Heart right ventricle (tissue), 16 donors: ENCODE measurements at regions not wholly inside any gene's neighbourhood (a gene's known extent, or its start where the extent isn't known, plus 50 kb on each side); places are given as distances from the start of the nearest gene placed in this dataset.

Experiments used
- ATAC-seq, 8 donors: fragments of 200-7000 bp; cut with Tn5 transposase; one replicate each; pipeline ENCODE4 v1.9.1; 2020; ENCODE audit warnings: mild to moderate bottlenecking in 8 of 8, moderate library complexity in 8 of 8, moderate number of reproducible peaks in 1 of 8
- DNase-seq, 2 donors: peaks; one replicate each; pipeline ENCODE4 v3.0.0-alpha.2; 2020
- H3K27ac ChIP-seq, 10 donors: fragments of 200-600 bp; sonication (generic) in 2 of 10; one replicate each; pipeline versions ENCODE4 v1.5.0 to v1.8.0; 2020 to 2022; ENCODE audit warnings: mild to moderate bottlenecking in 3 of 10
- H3K27me3 ChIP-seq, 7 donors: fragments of 200-600 bp; one replicate each; pipeline ENCODE4 v1.8.0; 2021 to 2022; ENCODE audit warnings: mild to moderate bottlenecking in 2 of 7
- H3K36me3 ChIP-seq, 9 donors: fragments of 200-600 bp; sonication (generic) in 1 of 9; one replicate each; pipeline versions ENCODE4 v1.5.0 to v1.8.0; 2020 to 2022; ENCODE audit warnings: mild to moderate bottlenecking in 2 of 9
- H3K4me1 ChIP-seq, 9 donors: fragments of 200-600 bp; sonication (generic) in 1 of 9; one replicate each; pipeline versions ENCODE4 v1.5.0 to v1.8.0; 2020 to 2022; ENCODE audit warnings: mild to moderate bottlenecking in 4 of 9
- H3K4me3 ChIP-seq, 10 donors: fragments of 200-600 bp; sonication (generic) in 2 of 10; one replicate each; pipeline versions ENCODE4 v1.5.0 to v1.8.0; 2020 to 2022; ENCODE audit warnings: mild to moderate bottlenecking in 7 of 10, moderate library complexity in 2 of 10
- H3K9me3 ChIP-seq, 11 donors: fragments of 200-600 bp in 10 of 11; sonication (generic) in 2 of 11; one replicate each; pipeline versions ENCODE4 v1.5.0 to v1.8.0; 2013 to 2022; ENCODE audit warnings: mild to moderate bottlenecking in 2 of 11, control low read depth in 1 of 11, moderate library complexity in 1 of 11
- WGBS, 2 donors: extraction: QIAGEN DNeasy Blood & Tissue Kit; methylation state at CpG; one replicate each; pipeline ENCODE4 v1.1.7; 2013; ENCODE audit warnings: inconsistent platforms in 1 of 2; 5-methylcytosine and 5-hydroxymethylcytosine counted together
- intact Hi-C, 10 donors: fragments of 100-400 bp; cut with DNase I; formaldehyde crosslinking; loops; one replicate each; pipeline versions ENCODE4 v1.11.1 to v1.14.2; 2022
- TF ChIP-seq, protein P1 (sequence below), 9 donors: fragments of 200-600 bp; sonication (generic) in 2 of 9; IDR thresholded peaks; one replicate each; pipeline versions ENCODE4 v1.5.0 to v1.8.0; 2021 to 2022; ENCODE audit warnings: antibody characterized with exemption in 9 of 9, mild to moderate bottlenecking in 5 of 9, moderate library complexity in 1 of 9
- donor health status: Arrhythmogenic right ventricular cardiomyopathy.
- donor health status: ischemic (EF 13 %, LVEDD 7.1; RV severe dilation, severe dysfunction).
- donor health status: healthy with polysubstance abuse.
- donor health status: DM: no; HTN: yes; CAD: no.
- donor health status: DM: no; HTN: no; CAD: no.
- donor health status: ischemic (EF 25% LVEDD 6.9; RV normal size, moderate dysfunction).
- donor health status: ischemic (EF 25% LVEDD 5.7; RV mildly dilated, moderate dysfunction).
- donor health status: healthy.
- donor health status: DM: yes; HTN: yes; CAD: no.
- donor health status: Ischemic cardiomyopathy.
- donor health status: ischemic (EF 35%, LVEDD 5.7; RV mildly dilated, moderate dysfunction).
- donor health status: nonischemic (EF 11% LVEDD 7.7; RV severe dilation, severe dysfunction).
- donor health status: DM: yes; HTN: yes; CAD: no.
- donor health status: PGD.
- donor health status: ischemic (EF 29% LVEDD 5.4; RV normal size, mild dysfunction).
- donor health status: nonischemic (EF 23%, LVEDD 6.1; RV moderate dilation, normal function).

DNA sequence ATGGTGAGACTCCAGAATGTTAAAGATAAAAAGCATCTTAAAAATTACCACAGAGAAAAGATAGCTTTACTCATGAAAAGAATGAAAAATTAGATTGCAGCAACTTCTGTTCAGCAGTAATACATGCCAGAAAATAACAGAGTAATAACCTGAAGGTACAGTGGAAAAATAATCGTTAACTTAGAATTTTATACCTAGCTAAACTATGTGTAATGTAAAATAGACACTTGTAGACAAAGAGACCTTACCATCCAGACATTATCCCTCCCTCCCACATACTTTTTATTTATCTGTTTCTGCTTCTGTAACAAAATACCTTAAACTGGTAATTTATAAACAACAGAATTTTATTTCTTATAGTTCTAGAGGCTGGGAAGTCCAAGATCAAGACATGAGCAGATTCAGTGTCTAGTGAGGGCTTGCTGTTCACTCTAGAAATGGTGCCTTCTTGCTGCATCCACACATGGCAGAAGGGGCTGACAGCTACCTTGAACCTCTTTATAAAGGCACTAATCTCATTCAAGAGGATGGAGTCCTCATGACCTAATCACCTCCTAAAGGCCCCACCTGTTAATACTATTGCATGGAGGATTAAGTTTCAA, 90.7 kb downstream of the COL6A6 start:
- no peaks in the 10 kb centered on the region for H3K36me3 ChIP-seq
- H3K9me3 ChIP-seq: peaks cover 0 to 43% (median 19%) of the 10 kb centered on the region in 11 donors
- intact Hi-C loops: loop anchor here in 1 of 10 donors (10.0 kb wide), 1 partner anchor 123 kb away; no protein-coding TSS in a partner anchor
- no peaks in the 10 kb centered on the region for H3K4me1 ChIP-seq
- TF ChIP-seq, protein P1, sequence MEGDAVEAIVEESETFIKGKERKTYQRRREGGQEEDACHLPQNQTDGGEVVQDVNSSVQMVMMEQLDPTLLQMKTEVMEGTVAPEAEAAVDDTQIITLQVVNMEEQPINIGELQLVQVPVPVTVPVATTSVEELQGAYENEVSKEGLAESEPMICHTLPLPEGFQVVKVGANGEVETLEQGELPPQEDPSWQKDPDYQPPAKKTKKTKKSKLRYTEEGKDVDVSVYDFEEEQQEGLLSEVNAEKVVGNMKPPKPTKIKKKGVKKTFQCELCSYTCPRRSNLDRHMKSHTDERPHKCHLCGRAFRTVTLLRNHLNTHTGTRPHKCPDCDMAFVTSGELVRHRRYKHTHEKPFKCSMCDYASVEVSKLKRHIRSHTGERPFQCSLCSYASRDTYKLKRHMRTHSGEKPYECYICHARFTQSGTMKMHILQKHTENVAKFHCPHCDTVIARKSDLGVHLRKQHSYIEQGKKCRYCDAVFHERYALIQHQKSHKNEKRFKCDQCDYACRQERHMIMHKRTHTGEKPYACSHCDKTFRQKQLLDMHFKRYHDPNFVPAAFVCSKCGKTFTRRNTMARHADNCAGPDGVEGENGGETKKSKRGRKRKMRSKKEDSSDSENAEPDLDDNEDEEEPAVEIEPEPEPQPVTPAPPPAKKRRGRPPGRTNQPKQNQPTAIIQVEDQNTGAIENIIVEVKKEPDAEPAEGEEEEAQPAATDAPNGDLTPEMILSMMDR (IDR thresholded peaks at IDR 0.05): no peak
- H3K27me3 ChIP-seq: no peaks in the 10 kb centered on the region
- 90 to 91% methylated on average over 1 of the region's 1 CpG for WGBS, 2 donors
- H3K27ac ChIP-seq: no peak overlapping the region
- no peak overlapping the region for H3K4me3 ChIP-seq
- DNase-seq: no peak
- no peak for ATAC-seq

GRCh38 chr3:130609166-130609979, 92.4 kb downstream of the COL6A6 start:
- Histone ChIP-seq H3K36me3 (no peaks in the 10 kb centered on the region), H3K4me3 (no peak overlapping the region), H3K9me3 (peaks cover 0 to 52% (median 19%) of the 10 kb centered on the region in 11 donors), H3K27me3 (no peaks in the 10 kb centered on the region), H3K27ac (no peak overlapping the region), H3K4me1 (no peaks in the 10 kb centered on the region)
- DNase-seq: peak; percentile 31 to 48
- intact Hi-C loops: loop anchor here in 1 of 10 donors (10.0 kb wide), 1 partner anchor 125 kb away; no protein-coding TSS in a partner anchor
- TF ChIP-seq, protein P1 (IDR thresholded peaks at IDR 0.05): no peak
- peak; percentile 88 to 97 (median 92) for ATAC-seq
- WGBS, 2 donors: 33 to 38% methylated on average over 3 of the region's 3 CpGs

DNA sequence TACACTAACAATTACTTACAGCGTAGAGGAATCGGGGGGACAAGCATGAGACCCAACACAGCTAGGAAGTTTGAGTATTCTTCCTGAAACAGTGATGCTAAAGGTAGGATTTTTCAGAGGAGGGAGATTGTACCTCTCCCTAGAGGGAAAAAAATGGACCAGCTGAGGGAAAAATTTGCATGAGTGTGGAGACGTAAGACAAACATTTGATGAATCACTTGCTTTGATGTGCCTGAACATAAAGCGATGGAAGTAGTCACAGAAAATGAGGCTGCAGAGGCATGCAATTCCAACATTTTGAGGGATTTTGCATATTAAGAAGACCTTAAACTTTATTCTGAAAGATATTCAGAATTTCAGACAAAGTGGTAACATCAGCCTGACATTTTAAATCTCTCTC, 102.2 kb downstream of the COL6A6 start:
- TF ChIP-seq, protein P1 (IDR thresholded peaks at IDR 0.05): no peak
- Histone ChIP-seq H3K36me3 (no peaks in the 10 kb centered on the region), H3K4me3 (no peak overlapping the region), H3K27ac (no peak overlapping the region), H3K9me3 (no peaks in the 10 kb centered on the region), H3K27me3 (peaks cover 0 to 10% (median 0%) of the 10 kb centered on the region in 7 donors), H3K4me1 (no peaks in the 10 kb centered on the region)
- 95% methylated on average over 4 of the region's 4 CpGs for WGBS, 2 donors
- intact Hi-C loops: no loop called here
- DNase-seq (no peak), ATAC-seq (no peak)

- Histone ChIP-seq H3K4me1 (no peaks in the 10 kb centered on the region), H3K27me3 (no peaks in the 10 kb centered on the region), H3K27ac (no peak overlapping the region), H3K9me3 (no peaks in the 10 kb centered on the region), H3K4me3 (no peak overlapping the region), H3K36me3 (no peaks in the 10 kb centered on the region)
- 61 to 81% methylated on average over 3 of the region's 3 CpGs for WGBS, 2 donors
- intact Hi-C loops: no loop called here
- TF ChIP-seq, protein P1 (IDR thresholded peaks at IDR 0.05): no peak
- DNase-seq (no peak), ATAC-seq (peak in 5 of 8 donors; percentile 33 to 85 (median 42))
Measured at GRCh38 chr3:130621824-130622223, 104.8 kb downstream of the COL6A6 start.
